ENCODE measurements at regions not wholly inside any gene's neighbourhood (a gene's known extent, or its start where the extent isn't known, plus 50 kb on each side); places are given as distances from the start of the nearest gene placed in this dataset.
"Not testable (repeated sequence)": the region's sequence is repeated elsewhere in the genome, so short reads cannot be mapped to it uniquely, and the experiment has no call there.

DNA sequence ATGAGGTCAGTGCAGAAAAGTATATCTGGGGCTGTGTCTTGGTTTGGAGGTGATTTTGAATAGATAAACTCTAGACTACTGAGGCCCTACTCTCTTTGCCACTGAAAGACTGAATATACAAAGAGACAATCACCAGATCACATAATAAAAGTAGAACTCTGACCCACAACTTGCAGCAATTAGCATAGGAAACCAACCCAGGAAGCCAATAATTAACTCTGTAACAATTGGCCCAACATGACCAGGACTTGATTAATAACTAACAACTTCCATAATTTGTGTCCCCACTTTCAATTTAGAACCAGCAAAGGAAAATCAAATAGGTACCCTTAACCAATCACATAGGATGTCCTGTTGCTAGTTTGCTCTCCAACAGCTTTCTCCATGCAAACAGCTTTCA lies 1104.9 kb upstream of the CELF4 start:
- FAIRE-seq: no peak

- FAIRE-seq: no peak
Measured at GRCh38 chr18:38664929-38665328, 1099.3 kb upstream of the CELF4 start.

DNA sequence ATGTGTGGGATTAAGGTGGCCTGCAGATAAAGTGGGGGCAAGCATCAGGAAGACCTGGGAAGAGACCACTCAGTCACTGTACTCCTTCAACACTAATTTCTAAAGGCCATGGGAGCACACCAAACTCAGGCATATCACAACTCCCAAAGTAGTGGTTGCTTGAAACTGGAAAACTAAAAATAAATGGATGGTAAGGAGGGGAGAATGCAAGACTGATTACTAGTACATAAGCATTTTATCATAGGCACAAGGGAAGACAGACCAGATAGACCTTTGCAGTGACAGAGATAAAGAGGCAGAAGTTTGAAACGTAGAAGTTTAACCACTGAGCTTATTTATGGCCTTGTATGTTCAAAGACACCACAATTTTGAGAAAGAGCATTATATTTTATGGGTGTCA lies 1098.1 kb upstream of the CELF4 start:
- FAIRE-seq: no peak

- no peak for FAIRE-seq
Measured at GRCh38 chr18:38663270-38663669, 1097.7 kb upstream of the CELF4 start.

- FAIRE-seq: no peak
Measured at GRCh38 chr18:38654946-38655345, 1089.3 kb upstream of the CELF4 start.

DNA sequence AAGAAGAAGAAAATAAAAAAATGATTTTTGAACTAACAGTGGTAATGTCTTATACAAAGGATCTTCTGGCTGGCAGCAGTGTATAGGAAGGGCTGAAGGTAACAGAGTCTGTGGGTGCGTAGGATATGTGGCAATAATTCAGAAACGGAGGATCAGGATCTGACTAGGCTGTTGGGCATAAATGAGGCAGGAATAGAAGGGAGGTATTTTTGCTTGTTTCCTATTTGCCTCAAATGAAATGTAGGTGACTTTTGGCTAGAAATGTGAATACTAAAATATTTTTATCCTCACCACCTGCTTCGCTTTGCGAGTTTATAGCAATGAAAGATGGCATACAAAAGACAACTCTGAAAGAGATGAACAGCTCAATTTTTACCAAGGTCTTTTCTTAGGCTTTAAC lies 1086.1 kb upstream of the CELF4 start:
- no peak for FAIRE-seq

DNA sequence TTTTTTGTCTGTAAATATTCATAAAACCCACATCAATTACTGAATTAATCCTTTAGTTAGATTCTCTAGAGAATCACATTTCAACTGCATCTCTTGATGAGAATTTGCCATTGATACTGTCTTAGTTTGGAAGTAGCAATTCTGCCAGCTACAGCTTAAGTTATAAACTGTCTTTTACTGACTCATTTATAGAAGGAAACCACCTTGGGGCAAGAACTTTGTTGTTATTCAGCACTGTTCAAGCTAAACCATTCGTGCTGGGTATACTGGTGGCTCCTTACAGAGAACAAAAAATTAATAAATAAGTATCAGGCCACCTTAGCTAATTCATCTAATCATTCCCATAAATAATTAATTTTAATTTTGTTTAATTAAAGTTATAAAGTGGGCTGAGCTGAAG lies 1082.6 kb upstream of the CELF4 start:
- no peak for FAIRE-seq

- no peak for FAIRE-seq
Measured at GRCh38 chr18:38646296-38646695, 1080.7 kb upstream of the CELF4 start.

DNA sequence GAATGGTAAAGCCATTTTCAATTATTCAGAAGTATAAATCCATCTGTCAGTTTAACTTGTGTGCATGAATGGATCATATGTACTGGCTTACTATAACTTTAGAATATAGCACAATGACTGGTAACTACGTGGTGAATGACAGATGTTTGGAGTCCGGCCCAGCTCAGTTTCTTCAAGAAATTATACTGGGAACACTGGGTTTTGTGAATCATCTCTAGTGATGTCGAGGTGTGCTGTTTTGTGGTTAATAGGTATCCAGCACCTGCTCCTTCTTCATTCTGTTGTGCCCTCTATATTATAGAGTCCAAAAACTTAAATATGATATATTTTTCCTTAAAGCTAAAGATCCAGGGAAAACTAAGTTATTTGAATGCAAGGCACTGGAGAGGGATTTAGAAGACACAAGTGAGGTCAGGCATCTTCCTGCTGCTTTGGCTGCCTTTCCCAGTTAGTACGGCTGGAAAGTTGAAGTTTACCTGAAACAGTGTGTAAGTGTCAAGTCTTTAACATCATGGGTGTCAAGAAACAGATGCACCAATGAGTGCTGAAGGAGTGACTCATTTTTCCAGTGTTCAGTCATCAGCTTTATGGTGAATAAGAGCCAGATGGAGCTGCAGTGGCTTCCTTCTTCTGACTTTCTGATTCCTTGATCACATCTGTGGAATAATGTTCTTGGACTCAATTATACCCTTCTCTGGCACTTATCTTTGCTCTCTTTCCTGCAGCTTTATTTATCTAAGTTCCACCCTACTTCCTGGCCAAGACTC lies 1079.5 kb upstream of the CELF4 start:
- FAIRE-seq: no peak

- no peak for FAIRE-seq
Measured at GRCh38 chr18:38642711-38643110, 1077.1 kb upstream of the CELF4 start.

- FAIRE-seq: not testable (repeated sequence)
Measured at GRCh38 chr18:38639700-38640099, 1074.1 kb upstream of the CELF4 start.

GRCh38 chr18:38635709-38636430 lies 1070.3 kb upstream of the CELF4 start:
- FAIRE-seq: no peak

- FAIRE-seq: no peak
Measured at GRCh38 chr18:38634117-38634516, 1068.5 kb upstream of the CELF4 start.

GRCh38 chr18:38633333-38633732 lies 1067.7 kb upstream of the CELF4 start:
- no peak for FAIRE-seq

- FAIRE-seq: no peak
Measured at GRCh38 chr18:38619129-38619528, 1053.5 kb upstream of the CELF4 start.

- FAIRE-seq: no peak
Measured at GRCh38 chr18:38616306-38616705, 1050.7 kb upstream of the CELF4 start.

DNA sequence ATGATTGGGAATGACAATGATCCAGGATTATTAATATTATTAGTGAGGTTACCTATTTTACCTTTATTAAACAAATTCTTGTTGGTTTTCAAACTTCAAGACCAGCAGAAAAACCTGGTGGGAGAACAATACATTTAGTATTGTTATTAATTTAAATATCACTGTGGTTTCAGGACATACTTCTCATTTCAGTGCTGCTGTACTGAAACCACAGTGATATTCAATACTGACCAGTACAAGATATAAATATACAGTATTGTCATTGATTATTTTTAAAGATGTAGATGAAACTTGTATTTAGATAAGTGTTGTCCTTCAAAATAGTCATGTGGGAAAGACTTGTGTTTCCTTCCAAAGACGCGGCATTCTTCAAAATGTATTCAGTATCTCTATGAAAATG lies 1047.3 kb upstream of the CELF4 start:
- FAIRE-seq: no peak

DNA sequence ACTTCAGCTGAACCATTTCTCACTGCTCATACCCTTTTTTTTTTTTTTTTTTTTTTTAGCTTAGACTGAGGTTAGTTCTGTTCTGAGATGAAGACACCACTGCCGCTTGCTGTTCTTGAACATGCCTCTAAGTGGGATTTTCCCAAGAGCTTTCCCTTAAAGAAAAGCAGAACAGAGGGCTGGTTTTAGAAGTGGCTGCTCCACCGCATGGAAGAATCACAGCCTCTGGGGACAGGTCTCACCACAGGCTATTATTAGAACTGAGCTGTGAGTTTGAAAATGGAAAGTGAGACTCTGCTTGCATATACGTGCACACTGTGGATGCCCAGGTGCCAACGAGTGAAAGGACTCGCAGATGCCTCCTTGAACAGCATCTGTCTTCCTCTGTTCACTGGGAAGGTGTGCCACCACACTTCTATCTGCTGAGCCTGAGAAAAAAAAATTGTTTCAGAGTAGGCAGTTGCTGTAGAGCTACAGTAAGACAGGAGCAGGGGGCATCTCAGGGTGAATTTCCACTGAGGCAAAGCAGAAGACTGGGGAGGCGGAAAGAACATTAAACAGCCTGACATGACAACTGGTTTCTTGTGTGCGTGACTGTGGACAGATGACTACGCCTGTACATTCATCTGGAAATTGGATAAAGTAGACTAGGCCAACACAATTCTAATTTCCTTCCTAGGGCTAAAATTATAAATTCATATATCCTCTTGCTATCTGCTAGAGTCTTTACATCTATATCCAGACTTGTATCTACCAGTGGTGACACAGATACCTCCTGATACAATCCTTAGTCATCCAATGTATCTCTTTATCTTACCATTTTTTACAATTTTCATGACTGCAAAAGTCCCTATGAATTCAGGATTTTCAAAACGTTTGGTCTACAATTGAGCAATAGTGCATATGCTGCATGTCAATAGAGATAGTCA lies 1045.7 kb upstream of the CELF4 start:
- no peak for FAIRE-seq

- FAIRE-seq: no peak
Measured at GRCh38 chr18:38606841-38607240, 1041.2 kb upstream of the CELF4 start.

DNA sequence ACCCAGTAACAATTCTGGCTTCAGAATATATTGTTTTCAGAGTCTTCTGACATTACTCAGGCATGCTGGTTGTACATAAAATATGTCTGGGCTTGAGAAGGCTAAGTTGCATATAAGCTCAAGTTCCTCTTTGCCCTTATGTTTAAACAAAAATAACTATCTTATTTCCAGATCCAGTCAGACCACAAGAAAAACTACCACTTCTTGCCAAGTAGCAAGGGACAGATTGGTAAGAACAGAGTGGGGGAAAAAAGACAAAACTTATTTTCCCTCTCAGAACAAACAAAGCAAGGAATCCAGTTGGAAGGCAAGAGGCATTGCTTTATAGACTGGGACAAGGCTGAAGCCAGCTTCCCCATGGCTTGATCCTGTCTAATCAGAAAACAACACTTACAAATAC lies 1036.7 kb upstream of the CELF4 start:
- FAIRE-seq: no peak

DNA sequence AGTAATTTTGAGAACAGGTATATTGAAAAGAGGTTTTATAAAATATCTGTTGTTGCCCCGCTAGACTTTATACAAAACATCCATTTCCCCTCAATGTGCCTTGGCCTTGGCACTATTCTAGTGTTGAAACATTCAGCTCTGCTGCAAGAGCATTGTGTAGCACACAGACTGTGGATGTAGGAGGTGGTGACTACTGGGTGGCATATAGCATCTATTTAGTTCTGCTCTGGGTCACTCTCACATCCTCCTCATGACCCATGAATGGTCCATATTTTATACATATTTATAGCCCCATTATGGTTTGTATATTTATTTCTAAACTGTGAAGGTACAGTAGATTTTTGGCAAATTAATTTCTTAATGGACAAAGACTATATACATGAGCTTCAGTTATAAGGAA lies 1022.0 kb upstream of the CELF4 start:
- FAIRE-seq: no peak

- no peak for FAIRE-seq
Measured at GRCh38 chr18:38586327-38586726, 1020.7 kb upstream of the CELF4 start.

GRCh38 chr18:38579764-38580163 lies 1014.2 kb upstream of the CELF4 start:
- FAIRE-seq: no peak

- no peak for FAIRE-seq
Measured at GRCh38 chr18:38576916-38577315, 1011.3 kb upstream of the CELF4 start.

Measured in TTC549 (cell line).